Caco-2 (cell line): ENCODE measurements at regions not wholly inside any gene's neighbourhood (a gene's known extent, or its start where the extent isn't known, plus 50 kb on each side); places are given as distances from the start of the nearest gene placed in this dataset.

ENCODE experiments used
- BruUV-seq: library from RNA; stranded (reverse); fragments of 400-500 nt; replicated peaks from 2 replicates; lab custom pipeline; 2021; lab: Mats Ljungman, UMichigan
- CTCF ChIA-PET: fragments of 300-600 bp; sonication (Branson Sonifier 250); formaldehyde crosslinking; loops from one replicate; lab custom pipeline; 2022; ENCODE audit warnings: antibody characterized with exemption; lab: Charles Lee
- POLR2A ChIA-PET: fragments of 300-600 bp; sonication (Branson Sonifier 250); formaldehyde crosslinking; loops from one replicate; lab custom pipeline; 2022; ENCODE audit warnings: antibody characterized with exemption; lab: Charles Lee
- DNase-seq, 2 experiments: peaks; one replicate each; pipeline versions ENCODE4 v3.0.0 to v3.0.0-alpha.2; 2020 to 2022
- H3K27me3 ChIP-seq: replicated peaks from 2 replicates; pipeline ENCODE4 v1.6.0; 2011; ENCODE audit warnings: low read length; ENCODE audit not compliant: control insufficient read depth, insufficient read depth
- H3K36me3 ChIP-seq: 2 replicates; pipeline ENCODE4 v1.5.1; 2011; ENCODE audit warnings: low read length; ENCODE audit not compliant: control insufficient read depth, insufficient read depth
- H3K4me1 ChIP-seq: fragments of 250-450 bp; sonication (Bioruptor Pico); 2 replicates; pipeline ENCODE4 v1.5.1; 2020; ENCODE audit warnings: mild to moderate bottlenecking
- H3K4me3 ChIP-seq: 2 replicates; pipeline ENCODE4 v1.5.1; 2011; ENCODE audit warnings: low read depth, mild to moderate bottlenecking, control low read depth, low read length
- H3K9me3 ChIP-seq: fragments of 250-450 bp; sonication (Bioruptor Pico); 2 replicates; pipeline ENCODE4 v1.5.1; 2020; ENCODE audit warnings: mild to moderate bottlenecking, moderate library complexity
- H3K27ac Mint-ChIP-seq: one replicate; pipeline ENCODE4 v1.8.0; 2022; ENCODE audit warnings: mixed read lengths; ENCODE audit not compliant: unreplicated experiment
- H3K27me3 Mint-ChIP-seq: one replicate; pipeline ENCODE4 v1.8.0; 2022; ENCODE audit warnings: mixed read lengths; ENCODE audit not compliant: insufficient read depth, unreplicated experiment
- H3K36me3 Mint-ChIP-seq: one replicate; pipeline ENCODE4 v1.8.0; 2022; ENCODE audit warnings: mild to moderate bottlenecking, mixed read lengths; ENCODE audit not compliant: insufficient read depth, unreplicated experiment
- H3K4me1 Mint-ChIP-seq: one replicate; pipeline ENCODE4 v1.8.0; 2022; ENCODE audit warnings: low read depth, mixed read lengths; ENCODE audit not compliant: unreplicated experiment
- H3K4me3 Mint-ChIP-seq: one replicate; pipeline ENCODE4 v1.8.0; 2022; ENCODE audit warnings: mild to moderate bottlenecking, moderate library complexity, mixed read lengths; ENCODE audit not compliant: unreplicated experiment
- H3K9me3 Mint-ChIP-seq: one replicate; pipeline ENCODE4 v1.8.0; 2022; ENCODE audit warnings: mixed read lengths; ENCODE audit not compliant: unreplicated experiment
- intact Hi-C: fragments of 100-400 bp; cut with micrococcal nuclease; formaldehyde crosslinking; loops from one replicate; pipeline ENCODE4 v1.10.0; 2022; ENCODE audit not compliant: unreplicated experiment
- TF ChIP-seq, protein P1 (sequence below), 2 experiments: fragments of 200-600 bp in 1 of 2; IDR thresholded peaks; 1 replicate in 1 of 2; 2 replicates in 1 of 2; pipeline versions ENCODE4 v1.5.1 to v1.8.0; 2011 to 2022; ENCODE audit warnings: antibody characterized with exemption in 1 of 2, control low read depth in 1 of 2, inconsistent platforms in 1 of 2, low read depth in 1 of 2, low read length in 1 of 2, mild to moderate bottlenecking in 1 of 2, moderate library complexity in 1 of 2; ENCODE audit not compliant: insufficient read depth in 1 of 2, severe bottlenecking in 1 of 2, unreplicated experiment in 1 of 2

DNA sequence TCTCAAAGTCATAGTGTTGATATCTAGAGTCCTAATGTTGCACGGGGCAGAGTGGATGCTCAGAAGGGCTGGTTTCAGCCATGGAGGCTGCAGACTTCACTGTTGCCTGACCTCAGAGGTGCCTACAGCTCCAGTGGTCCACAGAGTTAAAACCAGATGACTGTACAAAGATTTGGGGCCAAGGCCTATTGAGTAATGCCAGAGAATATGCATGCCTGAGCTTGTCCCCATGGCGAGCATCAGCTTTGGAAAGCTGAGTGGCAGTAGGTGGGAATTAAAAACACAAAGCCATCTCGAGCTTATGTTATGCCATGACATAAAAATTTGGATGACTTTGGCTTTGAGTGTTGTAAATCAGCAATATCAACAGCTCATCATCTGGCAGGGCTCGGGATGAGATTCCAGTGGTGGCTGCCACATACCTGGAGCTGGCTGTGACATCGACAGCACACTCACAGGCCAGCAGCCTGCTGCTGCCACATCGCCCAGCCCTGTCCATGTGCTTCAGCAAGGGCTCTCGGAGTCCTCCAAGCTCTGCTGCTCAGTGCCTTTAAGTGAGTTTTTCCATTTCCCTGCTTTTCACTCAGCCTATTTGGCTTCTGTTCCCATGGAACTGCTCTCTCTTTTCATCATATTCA is 379.6 kb downstream of the TNS3 start:
- H3K9me3 ChIP-seq = no peaks in the 10 kb centered on the region
- CTCF ChIA-PET = no interaction called here
- no TSS peak for BruUV-seq
- no peak for DNase-seq
- peaks cover 10% of the 10 kb centered on the region for H3K4me1 Mint-ChIP-seq
- no peak overlapping the region for H3K4me3 ChIP-seq
- TF ChIP-seq, protein P1, sequence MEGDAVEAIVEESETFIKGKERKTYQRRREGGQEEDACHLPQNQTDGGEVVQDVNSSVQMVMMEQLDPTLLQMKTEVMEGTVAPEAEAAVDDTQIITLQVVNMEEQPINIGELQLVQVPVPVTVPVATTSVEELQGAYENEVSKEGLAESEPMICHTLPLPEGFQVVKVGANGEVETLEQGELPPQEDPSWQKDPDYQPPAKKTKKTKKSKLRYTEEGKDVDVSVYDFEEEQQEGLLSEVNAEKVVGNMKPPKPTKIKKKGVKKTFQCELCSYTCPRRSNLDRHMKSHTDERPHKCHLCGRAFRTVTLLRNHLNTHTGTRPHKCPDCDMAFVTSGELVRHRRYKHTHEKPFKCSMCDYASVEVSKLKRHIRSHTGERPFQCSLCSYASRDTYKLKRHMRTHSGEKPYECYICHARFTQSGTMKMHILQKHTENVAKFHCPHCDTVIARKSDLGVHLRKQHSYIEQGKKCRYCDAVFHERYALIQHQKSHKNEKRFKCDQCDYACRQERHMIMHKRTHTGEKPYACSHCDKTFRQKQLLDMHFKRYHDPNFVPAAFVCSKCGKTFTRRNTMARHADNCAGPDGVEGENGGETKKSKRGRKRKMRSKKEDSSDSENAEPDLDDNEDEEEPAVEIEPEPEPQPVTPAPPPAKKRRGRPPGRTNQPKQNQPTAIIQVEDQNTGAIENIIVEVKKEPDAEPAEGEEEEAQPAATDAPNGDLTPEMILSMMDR (IDR thresholded peaks at IDR 0.05; ENCODE audit: insufficient read depth in 1 of 2, low read depth in 1 of 2, low read length in 1 of 2, severe bottlenecking in 1 of 2, unreplicated experiment in 1 of 2) = no peak
- H3K36me3 ChIP-seq = no peaks in the 10 kb centered on the region
- no peak overlapping the region for H3K27ac Mint-ChIP-seq
- H3K4me3 Mint-ChIP-seq = no peak overlapping the region
- intact Hi-C loops = no loop called here
- POLR2A ChIA-PET = no interaction called here
- H3K27me3 Mint-ChIP-seq = peaks cover 9% of the 10 kb centered on the region
- H3K27me3 ChIP-seq = no peaks in the 10 kb centered on the region
- H3K36me3 Mint-ChIP-seq = no peaks in the 10 kb centered on the region
- H3K9me3 Mint-ChIP-seq = no peaks in the 10 kb centered on the region
- H3K4me1 ChIP-seq = no peaks in the 10 kb centered on the region; the same call in 1 of the 2 replicates

DNA sequence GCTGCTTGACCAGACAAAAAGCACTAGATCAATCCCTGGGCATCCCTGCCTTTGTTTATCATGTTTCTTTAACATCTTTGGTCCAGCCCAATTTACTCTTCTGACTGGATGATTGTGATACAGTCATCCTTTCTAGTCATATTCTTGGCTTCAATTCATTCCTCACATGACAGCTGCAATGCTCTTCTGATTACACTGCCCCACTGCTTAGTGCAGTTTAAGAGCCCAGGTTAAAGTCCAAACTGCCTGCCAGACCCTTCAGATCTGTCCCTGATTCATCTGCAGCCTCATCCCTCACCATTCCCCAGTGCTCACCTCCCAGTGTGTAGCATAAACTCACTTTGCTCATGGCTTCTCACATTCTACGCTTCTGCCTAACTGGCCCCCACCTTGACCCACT is 383.8 kb downstream of the TNS3 start:
- H3K4me1 ChIP-seq = no peaks in the 10 kb centered on the region; the same call in 1 of the 2 replicates
- no peaks in the 10 kb centered on the region for H3K36me3 ChIP-seq
- no TSS peak for BruUV-seq
- H3K9me3 ChIP-seq = no peaks in the 10 kb centered on the region
- H3K4me1 Mint-ChIP-seq = peaks cover 16% of the 10 kb centered on the region
- POLR2A ChIA-PET = no interaction called here
- H3K27ac Mint-ChIP-seq = no peak overlapping the region
- TF ChIP-seq, protein P1 (IDR thresholded peaks at IDR 0.05; ENCODE audit: insufficient read depth in 1 of 2, low read depth in 1 of 2, low read length in 1 of 2, severe bottlenecking in 1 of 2, unreplicated experiment in 1 of 2) = no peak
- peaks cover 2% of the 10 kb centered on the region for H3K27me3 Mint-ChIP-seq
- no peaks in the 10 kb centered on the region for H3K36me3 Mint-ChIP-seq
- H3K9me3 Mint-ChIP-seq = no peaks in the 10 kb centered on the region
- CTCF ChIA-PET = no interaction called here
- intact Hi-C loops = loop anchor here (5.0 kb wide), 1 partner anchor 54 kb away; no protein-coding TSS in a partner anchor
- no peaks in the 10 kb centered on the region for H3K27me3 ChIP-seq
- H3K4me3 Mint-ChIP-seq = no peak overlapping the region
- DNase-seq = no peak
- H3K4me3 ChIP-seq = no peak overlapping the region

DNA sequence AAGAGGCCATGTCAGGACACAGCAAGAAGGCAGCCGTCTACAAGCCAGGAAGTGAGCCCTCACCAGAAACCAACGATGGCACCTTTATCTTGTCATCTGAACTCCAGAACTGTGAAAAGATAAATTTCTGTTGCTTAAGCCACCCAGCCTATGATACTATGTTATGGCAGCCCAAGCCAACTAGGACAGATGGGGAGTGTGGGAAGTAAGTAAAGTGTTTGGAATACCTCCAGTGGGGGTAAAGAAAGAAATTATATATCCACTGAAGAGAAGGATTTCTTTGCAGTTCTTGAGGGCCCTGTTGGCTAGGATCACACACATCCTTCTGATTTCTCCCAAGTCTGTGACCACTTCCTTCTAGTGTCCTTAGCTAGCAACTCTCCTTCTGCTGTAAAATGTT is 384.4 kb downstream of the TNS3 start:
- no peak overlapping the region for H3K27ac Mint-ChIP-seq
- Histone ChIP-seq H3K9me3 (no peaks in the 10 kb centered on the region), H3K4me1 (peaks cover 5% of the 10 kb centered on the region; the same call in 1 of the 2 replicates), H3K36me3 (no peaks in the 10 kb centered on the region), H3K4me3 (no peak overlapping the region), H3K27me3 (no peaks in the 10 kb centered on the region)
- BruUV-seq = no TSS peak
- peaks cover 16% of the 10 kb centered on the region for H3K4me1 Mint-ChIP-seq
- no peak for DNase-seq
- intact Hi-C loops = loop anchor here (5.0 kb wide), 1 partner anchor 55 kb away; no protein-coding TSS in a partner anchor
- H3K36me3 Mint-ChIP-seq = no peaks in the 10 kb centered on the region
- ChIA-PET CTCF (no interaction called here), POLR2A (no interaction called here)
- H3K4me3 Mint-ChIP-seq = no peak overlapping the region
- H3K27me3 Mint-ChIP-seq = peaks cover 2% of the 10 kb centered on the region
- TF ChIP-seq, protein P1 (IDR thresholded peaks at IDR 0.05; ENCODE audit: insufficient read depth in 1 of 2, low read depth in 1 of 2, low read length in 1 of 2, severe bottlenecking in 1 of 2, unreplicated experiment in 1 of 2) = no peak
- H3K9me3 Mint-ChIP-seq = no peaks in the 10 kb centered on the region
